ENCODE measurements at regions not wholly inside any gene's neighbourhood (a gene's known extent, or its start where the extent isn't known, plus 50 kb on each side); places are given as distances from the start of the nearest gene placed in this dataset.
"Not testable (repeated sequence)": the region's sequence is repeated elsewhere in the genome, so short reads cannot be mapped to it uniquely, and the experiment has no call there.

DNA sequence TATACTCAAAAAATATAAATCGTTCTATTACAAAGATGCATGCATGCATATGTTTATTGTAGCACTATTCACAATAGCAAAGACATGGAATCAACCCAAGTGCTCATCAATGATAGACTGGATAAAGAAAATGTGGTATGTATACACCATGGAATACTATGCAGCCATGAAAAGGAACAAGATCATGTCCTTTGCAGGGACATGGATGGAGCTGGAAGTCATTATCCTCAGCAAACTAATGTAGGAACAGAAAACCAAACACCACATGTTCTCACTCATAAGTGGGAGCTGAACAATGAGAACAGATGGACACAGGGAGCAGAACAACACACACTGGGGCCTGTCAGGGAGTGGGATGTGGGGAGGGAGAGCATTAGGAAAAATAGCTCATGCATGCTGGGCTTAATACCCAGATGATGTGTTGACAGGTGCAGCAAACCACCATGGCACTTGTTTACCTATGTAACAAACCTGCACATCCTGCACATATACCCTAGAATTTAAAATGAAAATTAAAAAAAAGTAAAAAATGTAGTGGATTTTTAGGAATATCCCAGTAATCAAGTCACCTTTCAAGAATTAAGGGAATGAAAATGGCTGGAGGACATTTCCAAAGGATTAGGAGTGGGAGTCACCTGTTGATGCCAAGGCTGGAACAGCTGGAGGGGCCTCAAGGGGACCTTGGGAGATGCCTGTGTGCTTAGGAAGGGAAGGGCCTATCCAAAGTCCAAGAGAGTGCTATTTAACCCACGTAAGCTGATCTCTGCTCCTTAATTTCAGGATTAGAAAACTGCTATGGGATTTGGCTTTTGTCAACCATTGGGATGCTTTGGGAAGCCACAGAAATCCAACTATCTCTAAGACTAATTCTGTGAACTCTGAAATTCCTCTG lies 156.9 kb upstream of the FAM20A start:
- TF ChIP-seq, protein P1, sequence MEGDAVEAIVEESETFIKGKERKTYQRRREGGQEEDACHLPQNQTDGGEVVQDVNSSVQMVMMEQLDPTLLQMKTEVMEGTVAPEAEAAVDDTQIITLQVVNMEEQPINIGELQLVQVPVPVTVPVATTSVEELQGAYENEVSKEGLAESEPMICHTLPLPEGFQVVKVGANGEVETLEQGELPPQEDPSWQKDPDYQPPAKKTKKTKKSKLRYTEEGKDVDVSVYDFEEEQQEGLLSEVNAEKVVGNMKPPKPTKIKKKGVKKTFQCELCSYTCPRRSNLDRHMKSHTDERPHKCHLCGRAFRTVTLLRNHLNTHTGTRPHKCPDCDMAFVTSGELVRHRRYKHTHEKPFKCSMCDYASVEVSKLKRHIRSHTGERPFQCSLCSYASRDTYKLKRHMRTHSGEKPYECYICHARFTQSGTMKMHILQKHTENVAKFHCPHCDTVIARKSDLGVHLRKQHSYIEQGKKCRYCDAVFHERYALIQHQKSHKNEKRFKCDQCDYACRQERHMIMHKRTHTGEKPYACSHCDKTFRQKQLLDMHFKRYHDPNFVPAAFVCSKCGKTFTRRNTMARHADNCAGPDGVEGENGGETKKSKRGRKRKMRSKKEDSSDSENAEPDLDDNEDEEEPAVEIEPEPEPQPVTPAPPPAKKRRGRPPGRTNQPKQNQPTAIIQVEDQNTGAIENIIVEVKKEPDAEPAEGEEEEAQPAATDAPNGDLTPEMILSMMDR (conservative IDR thresholded peaks at IDR 0.05), result not testable (repeated sequence)
- not testable (repeated sequence) for TF ChIP-seq ZFX (IDR thresholded peaks at IDR 0.05)
